IPS-18a (cell line): ENCODE measurements at regions not wholly inside any gene's neighbourhood (a gene's known extent, or its start where the extent isn't known, plus 50 kb on each side); places are given as distances from the start of the nearest gene placed in this dataset.

ENCODE experiments used
- H3K27ac ChIP-seq: one replicate; pipeline ENCODE4 v1.5.1; 2013; ENCODE audit warnings: low read length
- H3K27me3 ChIP-seq: one replicate; pipeline ENCODE4 v1.6.1; 2013; ENCODE audit warnings: mild to moderate bottlenecking, low read length; ENCODE audit not compliant: control insufficient read depth, insufficient read depth
- H3K36me3 ChIP-seq: one replicate; pipeline ENCODE4 v1.6.1; 2013; ENCODE audit warnings: low read depth, low read length; ENCODE audit not compliant: control insufficient read depth
- H3K4me1 ChIP-seq: one replicate; pipeline ENCODE4 v1.6.1; 2013; ENCODE audit warnings: low read depth, low read length; ENCODE audit not compliant: control insufficient read depth
- H3K4me3 ChIP-seq: one replicate; pipeline ENCODE4 v1.5.1; 2013; ENCODE audit warnings: low read length
- H3K9ac ChIP-seq: one replicate; pipeline ENCODE4 v1.6.1; 2013; ENCODE audit warnings: mild to moderate bottlenecking, low read length, moderate library complexity
- H3K9me3 ChIP-seq: one replicate; pipeline ENCODE4 v1.6.1; 2013; ENCODE audit warnings: low read depth, low read length; ENCODE audit not compliant: control insufficient read depth

DNA sequence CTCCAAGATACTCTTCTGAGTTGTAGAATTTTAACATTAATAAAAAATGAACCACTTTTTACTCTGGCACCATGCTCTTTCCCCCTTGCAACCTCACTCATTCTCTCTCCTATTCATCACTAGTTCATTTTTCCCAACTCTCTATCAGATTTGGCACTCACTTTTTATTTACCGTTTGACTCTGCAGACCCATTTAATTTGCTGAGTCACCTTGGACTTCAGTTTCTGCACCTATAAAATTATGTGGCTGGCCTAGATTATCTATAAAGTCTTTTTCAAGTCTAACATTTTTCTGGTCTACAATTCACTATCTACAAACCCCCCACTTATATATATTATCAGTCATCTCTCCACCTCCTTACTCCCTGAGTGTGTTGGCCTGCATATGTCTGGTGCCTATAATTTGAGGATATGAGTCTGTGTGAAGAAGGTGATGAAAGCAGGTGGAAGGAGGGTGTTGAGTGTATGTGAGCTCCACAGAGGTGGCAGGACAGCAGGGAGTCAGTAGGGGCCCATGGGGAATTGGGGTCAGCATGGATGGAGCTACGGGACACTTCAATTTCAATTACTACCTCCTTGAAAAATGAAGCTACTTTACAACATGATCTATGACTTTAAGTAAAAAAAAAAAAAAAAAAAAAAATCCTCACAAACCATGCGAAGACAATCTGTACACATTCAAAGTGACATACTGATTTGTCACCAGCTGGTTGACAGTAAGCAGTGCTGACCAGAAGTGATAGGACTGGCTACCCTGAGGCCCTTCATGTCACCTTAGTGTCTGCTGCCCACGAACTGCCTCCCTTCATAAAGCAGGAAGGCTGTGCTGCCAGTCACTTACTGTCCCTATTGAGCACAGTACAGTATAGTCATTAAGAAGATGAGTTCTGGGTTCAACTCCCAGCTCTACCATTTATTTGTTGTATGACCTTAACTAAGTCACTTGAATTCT, 334.2 kb upstream of the IL12A start:
- no peaks in the 10 kb centered on the region for H3K36me3 ChIP-seq
- H3K9me3 ChIP-seq: no peaks in the 10 kb centered on the region
- no peak overlapping the region for H3K27ac ChIP-seq
- no peak overlapping the region for H3K4me3 ChIP-seq
- H3K27me3 ChIP-seq: no peaks in the 10 kb centered on the region
- no peaks in the 10 kb centered on the region for H3K4me1 ChIP-seq
- no peak overlapping the region for H3K9ac ChIP-seq

- Histone ChIP-seq H3K9me3 (no peaks in the 10 kb centered on the region), H3K9ac (no peak overlapping the region), H3K27ac (no peak overlapping the region), H3K4me1 (no peaks in the 10 kb centered on the region), H3K27me3 (no peaks in the 10 kb centered on the region), H3K36me3 (no peaks in the 10 kb centered on the region), H3K4me3 (no peak overlapping the region)
Measured at GRCh38 chr3:159655202-159655601, 333.4 kb upstream of the IL12A start.

DNA sequence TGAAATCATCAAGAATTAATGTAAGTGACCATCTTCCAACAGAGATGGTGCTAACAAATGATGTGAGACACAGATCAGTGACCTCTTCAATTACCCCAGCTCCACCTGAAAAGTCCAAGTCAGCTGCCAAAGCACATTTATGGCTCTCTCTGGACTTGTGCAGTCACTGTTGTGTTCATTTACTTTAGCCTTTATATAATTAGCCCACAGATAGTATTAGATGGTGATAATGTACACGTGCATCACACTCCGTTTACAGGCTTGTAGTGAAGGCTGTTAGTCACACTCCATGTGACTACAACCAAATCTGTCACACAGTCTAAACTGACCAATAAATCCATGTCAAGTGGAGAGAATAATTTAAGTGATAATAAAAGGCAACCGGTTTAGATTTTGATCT, 331.5 kb upstream of the IL12A start:
- H3K27me3 ChIP-seq: no peaks in the 10 kb centered on the region

GRCh38 chr3:159657629-159658028, 331.0 kb upstream of the IL12A start:
- Histone ChIP-seq H3K4me3 (no peak overlapping the region), H3K36me3 (no peaks in the 10 kb centered on the region), H3K9me3 (no peaks in the 10 kb centered on the region)

More for the DNA sequence above, 331.5 kb upstream of the IL12A start:
- Histone ChIP-seq H3K9ac (no peak overlapping the region), H3K9me3 (no peaks in the 10 kb centered on the region), H3K36me3 (no peaks in the 10 kb centered on the region), H3K4me1 (no peaks in the 10 kb centered on the region), H3K27ac (no peak overlapping the region), H3K4me3 (no peak overlapping the region)

GRCh38 chr3:159660326-159660725, 328.3 kb upstream of the IL12A start:
- Histone ChIP-seq H3K4me3 (no peak overlapping the region), H3K4me1 (no peaks in the 10 kb centered on the region), H3K36me3 (no peaks in the 10 kb centered on the region), H3K9ac (no peak overlapping the region), H3K9me3 (no peaks in the 10 kb centered on the region), H3K27ac (no peak overlapping the region), H3K27me3 (no peaks in the 10 kb centered on the region)

More at GRCh38 chr3:159657629-159658028, 331.0 kb upstream of the IL12A start:
- Histone ChIP-seq H3K27me3 (no peaks in the 10 kb centered on the region), H3K9ac (no peak overlapping the region), H3K27ac (no peak overlapping the region), H3K4me1 (no peaks in the 10 kb centered on the region)

GRCh38 chr3:159660901-159661300, 327.7 kb upstream of the IL12A start:
- Histone ChIP-seq H3K9ac (no peak overlapping the region), H3K4me3 (no peak overlapping the region), H3K36me3 (no peaks in the 10 kb centered on the region), H3K27ac (no peak overlapping the region), H3K9me3 (no peaks in the 10 kb centered on the region), H3K27me3 (no peaks in the 10 kb centered on the region), H3K4me1 (no peaks in the 10 kb centered on the region)

DNA sequence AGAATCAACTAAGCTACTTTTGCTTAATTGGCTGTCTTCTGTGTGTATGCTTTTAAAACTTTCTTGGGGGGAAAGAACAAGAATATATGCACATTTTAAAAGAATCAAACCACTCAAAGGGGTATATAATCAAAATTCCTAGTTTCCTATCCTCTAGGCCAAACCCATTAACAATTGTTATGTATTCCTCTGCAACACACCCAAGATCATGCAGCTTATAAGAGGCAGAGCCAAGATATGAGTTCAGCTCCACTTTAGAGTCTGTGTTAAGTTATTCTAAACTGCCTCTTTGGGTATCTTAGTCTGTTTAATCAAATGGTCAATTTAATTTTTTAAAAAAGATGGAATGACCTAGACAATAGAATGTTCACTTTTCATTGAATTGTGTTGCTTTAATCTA, 326.1 kb upstream of the IL12A start:
- Histone ChIP-seq H3K27me3 (no peaks in the 10 kb centered on the region), H3K27ac (no peak overlapping the region), H3K9ac (no peak overlapping the region), H3K4me3 (no peak overlapping the region), H3K9me3 (no peaks in the 10 kb centered on the region), H3K36me3 (no peaks in the 10 kb centered on the region), H3K4me1 (no peaks in the 10 kb centered on the region)

GRCh38 chr3:159664006-159664405, 324.6 kb upstream of the IL12A start:
- Histone ChIP-seq H3K9ac (no peak overlapping the region), H3K36me3 (no peaks in the 10 kb centered on the region), H3K9me3 (no peaks in the 10 kb centered on the region), H3K4me1 (no peaks in the 10 kb centered on the region), H3K4me3 (no peak overlapping the region), H3K27me3 (no peaks in the 10 kb centered on the region), H3K27ac (no peak overlapping the region)

GRCh38 chr3:159664653-159665052, 324.0 kb upstream of the IL12A start:
- Histone ChIP-seq H3K27me3 (no peaks in the 10 kb centered on the region), H3K4me1 (no peaks in the 10 kb centered on the region), H3K4me3 (no peak overlapping the region), H3K36me3 (no peaks in the 10 kb centered on the region), H3K9ac (no peak overlapping the region), H3K27ac (no peak overlapping the region), H3K9me3 (no peaks in the 10 kb centered on the region)

- no peaks in the 10 kb centered on the region for H3K4me1 ChIP-seq
- H3K27me3 ChIP-seq: no peaks in the 10 kb centered on the region
- H3K27ac ChIP-seq: no peak overlapping the region
- H3K9ac ChIP-seq: no peak overlapping the region
- H3K36me3 ChIP-seq: no peaks in the 10 kb centered on the region
- H3K9me3 ChIP-seq: no peaks in the 10 kb centered on the region
- no peak overlapping the region for H3K4me3 ChIP-seq
Measured at GRCh38 chr3:159667261-159667660, 321.4 kb upstream of the IL12A start.

DNA sequence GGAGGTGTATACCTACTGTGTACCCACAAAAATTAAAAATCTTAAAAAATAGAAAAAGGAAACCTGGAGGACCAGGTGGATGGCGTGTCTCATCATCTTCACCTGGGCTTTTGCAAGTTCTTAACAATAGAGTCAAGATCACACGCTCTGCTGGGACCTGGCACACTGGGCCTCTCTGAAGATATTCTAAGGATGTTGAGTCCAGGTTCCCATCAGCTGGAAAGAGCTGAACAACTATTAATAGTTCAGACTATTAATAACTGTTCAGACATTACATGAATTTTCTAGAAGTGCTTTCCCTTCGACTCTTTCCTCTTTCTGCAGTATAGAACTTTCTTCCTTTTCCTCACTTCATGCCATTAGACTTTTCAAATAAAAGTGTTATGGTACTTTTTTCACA, 320.2 kb upstream of the IL12A start:
- peaks cover 6% of the 10 kb centered on the region for H3K4me1 ChIP-seq
- no peak overlapping the region for H3K4me3 ChIP-seq
- no peaks in the 10 kb centered on the region for H3K9me3 ChIP-seq
- no peaks in the 10 kb centered on the region for H3K27me3 ChIP-seq
- no peaks in the 10 kb centered on the region for H3K36me3 ChIP-seq
- no peak overlapping the region for H3K27ac ChIP-seq
- H3K9ac ChIP-seq: no peak overlapping the region

DNA sequence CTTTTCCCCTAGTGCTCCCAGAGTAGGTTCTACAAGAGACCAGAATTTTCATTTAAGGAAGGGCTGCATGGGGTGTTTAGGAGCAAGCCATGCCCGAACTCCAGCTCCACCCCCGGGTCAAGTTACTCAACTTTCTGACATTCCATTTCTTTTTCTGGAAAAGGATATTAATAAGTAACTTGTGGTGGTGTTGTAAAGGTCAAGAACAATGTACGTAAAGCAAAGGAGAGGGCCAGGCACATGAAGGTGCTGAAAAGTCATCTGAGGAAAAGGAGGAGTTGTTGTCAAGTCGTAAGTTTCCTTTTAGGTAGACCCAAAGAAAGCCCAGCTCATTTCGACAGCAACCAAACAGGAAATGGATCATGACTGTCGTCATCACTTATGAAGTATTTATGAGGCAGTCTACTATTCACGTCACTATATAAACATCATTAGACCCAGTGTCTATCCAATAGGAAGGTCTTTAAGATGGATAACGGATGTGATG, 319.6 kb upstream of the IL12A start:
- Histone ChIP-seq H3K9ac (no peak overlapping the region), H3K4me1 (peaks cover 6% of the 10 kb centered on the region), H3K9me3 (no peaks in the 10 kb centered on the region), H3K36me3 (no peaks in the 10 kb centered on the region), H3K27ac (no peak overlapping the region), H3K27me3 (no peaks in the 10 kb centered on the region), H3K4me3 (no peak overlapping the region)
